Keratinocyte (primary cell): ENCODE measurements at regions not wholly inside any gene's neighbourhood (a gene's known extent, or its start where the extent isn't known, plus 50 kb on each side); places are given as distances from the start of the nearest gene placed in this dataset.

Experiments used
- DNase-seq: peaks from one replicate; pipeline ENCODE4 v3.0.0-alpha.2; 2011; ENCODE audit warnings: low read depth, missing footprints, low spot score
- FAIRE-seq: peaks from 2 replicates; lab custom pipeline; 2011; peaks lifted over from hg19 to GRCh38; lab: Jason Lieb, UNC
- H2AFZ ChIP-seq: 2 replicates; pipeline ENCODE4 v1.6.0; 2012; ENCODE audit warnings: low read length, control low read depth, inconsistent platforms; ENCODE audit not compliant: control insufficient read depth
- H3K27ac ChIP-seq: 2 replicates; pipeline ENCODE4 v1.5.1; 2011; ENCODE audit warnings: low read length; ENCODE audit not compliant: control insufficient read depth, insufficient read depth
- H3K27me3 ChIP-seq: 3 replicates; pipeline ENCODE4 v1.6.0; 2011; ENCODE audit warnings: low read length; ENCODE audit not compliant: control insufficient read depth, insufficient read depth; ENCODE audit errors: extremely low read depth
- H3K36me3 ChIP-seq, 2 experiments: 2 replicates in 1 of 2; 3 replicates in 1 of 2; pipeline ENCODE4 v1.5.1; 2011; ENCODE audit warnings: low read length in 2 of 2, mild to moderate bottlenecking in 1 of 2; ENCODE audit not compliant: control insufficient read depth in 2 of 2, insufficient read depth in 2 of 2; ENCODE audit errors: extremely low read depth in 1 of 2
- H3K4me1 ChIP-seq: 3 replicates; pipeline ENCODE4 v1.5.1; 2011; ENCODE audit warnings: low read length; ENCODE audit not compliant: control insufficient read depth, insufficient read depth; ENCODE audit errors: extremely low read depth
- H3K4me2 ChIP-seq: 3 replicates; pipeline ENCODE4 v1.6.0; 2011; ENCODE audit warnings: low read depth, low read length; ENCODE audit not compliant: control insufficient read depth, insufficient read depth; ENCODE audit errors: extremely low read depth
- H3K4me3 ChIP-seq, 3 experiments: fragments of 200-600 bp in 1 of 3; sonication (generic) in 1 of 3; 2 replicates in 2 of 3; 3 replicates in 1 of 3; pipeline ENCODE4 v1.5.1; 2011 to 2016; ENCODE audit warnings: low read length in 3 of 3, mild to moderate bottlenecking in 3 of 3, control low read depth in 2 of 3, inconsistent platforms in 1 of 3, low read depth in 1 of 3, mixed read lengths in 1 of 3, mixed run types in 1 of 3, moderate library complexity in 1 of 3; ENCODE audit not compliant: control insufficient read depth in 2 of 3, insufficient read depth in 2 of 3; ENCODE audit errors: extremely low read depth in 1 of 3
- H3K79me2 ChIP-seq: 2 replicates; pipeline ENCODE4 v1.6.0; 2012; ENCODE audit warnings: low read length; ENCODE audit not compliant: control insufficient read depth, insufficient read depth
- H3K9ac ChIP-seq: 3 replicates; pipeline ENCODE4 v1.6.0; 2011; ENCODE audit warnings: low read length; ENCODE audit not compliant: control insufficient read depth, insufficient read depth; ENCODE audit errors: extremely low read depth
- H3K9me1 ChIP-seq: 3 replicates; pipeline ENCODE4 v1.6.0; 2011; ENCODE audit warnings: low read length; ENCODE audit not compliant: control insufficient read depth, insufficient read depth; ENCODE audit errors: extremely low read depth
- H3K9me3 ChIP-seq: 2 replicates; pipeline ENCODE4 v1.5.1; 2012; ENCODE audit warnings: low read depth, low read length; ENCODE audit not compliant: control insufficient read depth
- H4K20me1 ChIP-seq: 3 replicates; pipeline ENCODE4 v1.6.0; 2011; ENCODE audit warnings: low read length; ENCODE audit not compliant: control insufficient read depth, insufficient read depth; ENCODE audit errors: extremely low read depth
- CTCF ChIP-seq, 3 experiments: IDR thresholded peaks in 1 of 3; conservative IDR thresholded peaks in 1 of 3; optimal IDR thresholded peaks in 1 of 3; 2 replicates in 2 of 3; 3 replicates in 1 of 3; pipeline versions ENCODE3 to v1.5.1; 2011; ENCODE audit warnings: low read length in 3 of 3, mild to moderate bottlenecking in 3 of 3, moderate library complexity in 2 of 3, control low read depth in 1 of 3, inconsistent platforms in 1 of 3; ENCODE audit not compliant: insufficient read depth in 2 of 3; ENCODE audit errors: extremely low read depth in 1 of 3
- EZH2 ChIP-seq: IDR thresholded peaks from one replicate; pipeline ENCODE4 v1.6.1; 2012; ENCODE audit warnings: inconsistent platforms, mild to moderate bottlenecking, low read length, moderate library complexity
- dilution Hi-C: fragments of 300-500 bp; cut with MboI; formaldehyde crosslinking; loops from one replicate; pipeline ENCODE4 v1.7.0; 2020; ENCODE audit warnings: low sequenced_read_pairs; ENCODE audit not compliant: extremely low pct_ligation_motif_present

DNA sequence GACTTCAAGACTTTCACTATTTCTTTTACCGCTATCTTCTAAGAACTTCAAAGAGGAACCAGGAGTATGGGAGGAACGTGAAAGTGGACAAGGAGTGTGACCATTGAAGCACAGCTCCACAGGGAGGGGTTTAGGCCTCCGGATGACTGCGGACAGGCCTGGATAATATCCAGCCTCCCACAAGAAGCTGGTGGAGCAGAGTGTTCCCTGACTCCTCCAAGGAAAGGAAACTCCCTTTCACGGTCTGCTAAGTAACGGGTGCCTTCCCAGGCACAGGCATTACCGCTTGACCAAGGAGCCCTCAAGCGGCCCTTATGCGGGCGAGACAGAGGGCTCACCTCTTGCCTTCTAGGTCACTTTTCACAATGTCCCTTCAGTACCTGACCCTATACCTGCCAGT is 267.0 kb downstream of the RPL10L start:
- no peak for DNase-seq
- no peak for FAIRE-seq

DNA sequence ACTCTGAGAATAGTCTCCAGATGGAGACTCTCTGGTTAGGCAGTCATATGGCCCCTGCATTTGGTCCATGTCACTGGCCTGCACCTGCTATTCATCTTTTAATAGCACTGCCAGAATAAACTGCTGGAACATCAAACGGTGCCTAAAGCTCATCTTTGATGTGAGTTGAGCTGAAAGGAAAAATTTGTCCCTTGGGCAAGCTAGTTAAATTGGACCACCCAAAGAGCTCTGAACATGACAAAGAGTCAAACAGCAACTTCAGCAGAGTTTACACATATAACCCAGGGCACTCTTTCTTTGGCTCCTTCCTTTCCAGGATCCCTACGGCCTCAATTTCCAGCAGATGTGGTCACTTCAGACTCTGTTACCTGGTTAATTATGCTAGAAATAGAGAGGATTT is 269.9 kb downstream of the RPL10L start:
- DNase-seq: no peak
- dilution Hi-C loops: no loop called here
- Histone ChIP-seq H3K4me2 (no peak overlapping the region), H3K4me1 (no peaks in the 10 kb centered on the region), H4K20me1 (no peaks in the 10 kb centered on the region), H3K9ac (no peak overlapping the region), H3K27me3 (no peaks in the 10 kb centered on the region), H3K79me2 (no peaks in the 10 kb centered on the region), H3K4me3 (no peak overlapping the region), H3K9me3 (no peaks in the 10 kb centered on the region), H2AFZ (no peak overlapping the region), H3K36me3 (no peaks in the 10 kb centered on the region), H3K9me1 (no peaks in the 10 kb centered on the region), H3K27ac (no peak overlapping the region)
- TF ChIP-seq CTCF (optimal IDR thresholded peaks at IDR 0.05 in 1 of 3, IDR thresholded peaks at IDR 0.05 in 1 of 3, conservative IDR thresholded peaks at IDR 0.05 in 1 of 3; ENCODE audit: extremely low read depth in 1 of 3, insufficient read depth in 2 of 3, low read length in 3 of 3) (no peak), EZH2 (no peak)
- no peak for FAIRE-seq

More for the DNA sequence above, 267.0 kb downstream of the RPL10L start:
- Histone ChIP-seq H3K9me3 (no peaks in the 10 kb centered on the region), H3K9me1 (no peaks in the 10 kb centered on the region), H3K9ac (no peak overlapping the region), H3K4me3 (no peak overlapping the region), H3K4me1 (no peaks in the 10 kb centered on the region), H4K20me1 (no peaks in the 10 kb centered on the region), H3K4me2 (no peak overlapping the region), H3K27ac (no peak overlapping the region), H3K36me3 (no peaks in the 10 kb centered on the region), H3K27me3 (no peaks in the 10 kb centered on the region), H2AFZ (no peak overlapping the region), H3K79me2 (no peaks in the 10 kb centered on the region)
- dilution Hi-C loops: no loop called here
- TF ChIP-seq CTCF (optimal IDR thresholded peaks at IDR 0.05 in 1 of 3, IDR thresholded peaks at IDR 0.05 in 1 of 3, conservative IDR thresholded peaks at IDR 0.05 in 1 of 3; ENCODE audit: extremely low read depth in 1 of 3, insufficient read depth in 2 of 3, low read length in 3 of 3) (no peak), EZH2 (no peak)
